ENCODE measurements at regions not wholly inside any gene's neighbourhood (a gene's known extent, or its start where the extent isn't known, plus 50 kb on each side); places are given as distances from the start of the nearest gene placed in this dataset.

DNA sequence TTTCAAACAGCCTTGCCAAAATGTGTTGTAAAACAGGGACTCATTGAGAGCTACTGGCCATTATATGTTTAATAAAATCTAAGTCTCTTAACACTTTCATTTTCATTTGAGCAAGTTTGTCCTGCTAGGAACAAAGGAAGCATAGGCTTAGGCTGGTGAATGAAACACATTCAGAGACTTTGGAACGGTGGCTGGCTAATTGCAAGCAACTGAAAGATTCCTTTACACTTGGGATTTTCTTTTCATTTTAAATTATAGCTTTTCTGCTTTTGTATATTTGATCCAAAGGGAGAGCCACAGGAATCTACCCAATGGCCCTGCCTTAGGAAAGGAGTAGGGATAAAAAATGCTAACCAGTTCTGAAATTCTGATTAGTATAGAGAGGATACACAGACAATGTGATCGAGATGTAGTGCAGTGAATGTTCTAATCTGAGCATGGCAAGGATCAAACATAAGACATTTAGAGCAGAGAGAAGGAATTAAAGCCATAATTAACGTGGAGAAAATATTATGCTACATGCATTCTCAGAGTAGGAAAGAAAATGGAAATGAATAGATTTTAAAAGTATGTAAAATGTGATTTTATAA lies 911.4 kb upstream of the SLC39A10 start:
- Histone ChIP-seq H3K79me2 (ENCODE audit: control insufficient read depth, insufficient read depth, low read length) (no peaks in the 10 kb centered on the region), H4K20me1 (ENCODE audit: control insufficient read depth, insufficient read depth) (no peaks in the 10 kb centered on the region), H3K4me2 (ENCODE audit: control insufficient read depth, insufficient read depth) (no peak overlapping the region), H3K27me3 (replicated peaks in 1 of 2; ENCODE audit: control insufficient read depth in 2 of 2, insufficient read depth in 2 of 2, low read length in 1 of 2) (no peaks in the 10 kb centered on the region), H3K9ac (ENCODE audit: control insufficient read depth, insufficient read depth, low read length) (no peak overlapping the region), H3K4me3 (no peak overlapping the region), H3K27ac (ENCODE audit: control insufficient read depth, insufficient read depth) (no peak overlapping the region), H3K9me3 (replicated peaks; ENCODE audit: control insufficient read depth, insufficient read depth, low read length) (no peaks in the 10 kb centered on the region), H3K4me1 (ENCODE audit: control insufficient read depth, insufficient read depth, low read length) (no peaks in the 10 kb centered on the region), H3K36me3 (ENCODE audit: control insufficient read depth in 2 of 2, insufficient read depth in 2 of 2, low read length in 1 of 2) (no peaks in the 10 kb centered on the region), H2AFZ (ENCODE audit: control insufficient read depth, low read depth, low read length) (no peak overlapping the region)
- intact Hi-C loops (cut with micrococcal nuclease; ENCODE audit: unreplicated experiment) = no loop called here
- no TSS peak for BruUV-seq (replicated peaks)
- ChIA-PET RAD21 (ENCODE audit: unreplicated experiment) (no interaction called here), SMC1A (ENCODE audit: uncharacterized antibody, unreplicated experiment) (no interaction called here), POLR2A (no interaction called here), CTCF (no interaction called here)
- in situ Hi-C loops (cut with MboI) = no loop called here
- DNase-seq (ENCODE audit: low read depth, low spot score) (no peak), ATAC-seq (peak; percentile 64), FAIRE-seq (no peak)
- WGBS (ENCODE audit: insufficient coverage, insufficient replicate concordance, low lambda C conversion rate, missing lambda C conversion rate) = 4% methylated on average over 3 of the region's 3 CpGs
- TF ChIP-seq NBN (IDR thresholded peaks at IDR 0.05) (no peak), FOS (IDR thresholded peaks at IDR 0.05; ENCODE audit: borderline replicate concordance, extremely low read depth, insufficient read length) (no peak), MTA3 (IDR thresholded peaks at IDR 0.05; ENCODE audit: borderline replicate concordance, low read length) (no peak), NFIC (IDR thresholded peaks at IDR 0.05; ENCODE audit: low read depth, low read length) (no peak), NFYA (IDR thresholded peaks at IDR 0.05; ENCODE audit: borderline replicate concordance, low read depth, low read length) (no peak), ZZZ3 (IDR thresholded peaks at IDR 0.05; ENCODE audit: control insufficient read depth, insufficient read length, low read depth) (no peak), BMI1 (IDR thresholded peaks at IDR 0.05; ENCODE audit: borderline replicate concordance) (no peak), SMAD1 (IDR thresholded peaks at IDR 0.05; ENCODE audit: low read depth, partially characterized antibody) (no peak), CBFB (IDR thresholded peaks at IDR 0.05; ENCODE audit: low read depth) (no peak)
- TF ChIP-seq, protein P1, sequence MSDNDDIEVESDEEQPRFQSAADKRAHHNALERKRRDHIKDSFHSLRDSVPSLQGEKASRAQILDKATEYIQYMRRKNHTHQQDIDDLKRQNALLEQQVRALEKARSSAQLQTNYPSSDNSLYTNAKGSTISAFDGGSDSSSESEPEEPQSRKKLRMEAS (IDR thresholded peaks at IDR 0.05; ENCODE audit: low read depth, low read length) = no peak
- TF ChIP-seq, protein P2, sequence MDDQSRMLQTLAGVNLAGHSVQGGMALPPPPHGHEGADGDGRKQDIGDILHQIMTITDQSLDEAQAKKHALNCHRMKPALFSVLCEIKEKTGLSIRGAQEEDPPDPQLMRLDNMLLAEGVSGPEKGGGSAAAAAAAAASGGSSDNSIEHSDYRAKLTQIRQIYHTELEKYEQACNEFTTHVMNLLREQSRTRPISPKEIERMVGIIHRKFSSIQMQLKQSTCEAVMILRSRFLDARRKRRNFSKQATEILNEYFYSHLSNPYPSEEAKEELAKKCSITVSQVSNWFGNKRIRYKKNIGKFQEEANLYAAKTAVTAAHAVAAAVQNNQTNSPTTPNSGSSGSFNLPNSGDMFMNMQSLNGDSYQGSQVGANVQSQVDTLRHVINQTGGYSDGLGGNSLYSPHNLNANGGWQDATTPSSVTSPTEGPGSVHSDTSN (IDR thresholded peaks at IDR 0.05; ENCODE audit: insufficient replicate concordance, low read depth, low read length) = no peak
- TF ChIP-seq, protein P3, sequence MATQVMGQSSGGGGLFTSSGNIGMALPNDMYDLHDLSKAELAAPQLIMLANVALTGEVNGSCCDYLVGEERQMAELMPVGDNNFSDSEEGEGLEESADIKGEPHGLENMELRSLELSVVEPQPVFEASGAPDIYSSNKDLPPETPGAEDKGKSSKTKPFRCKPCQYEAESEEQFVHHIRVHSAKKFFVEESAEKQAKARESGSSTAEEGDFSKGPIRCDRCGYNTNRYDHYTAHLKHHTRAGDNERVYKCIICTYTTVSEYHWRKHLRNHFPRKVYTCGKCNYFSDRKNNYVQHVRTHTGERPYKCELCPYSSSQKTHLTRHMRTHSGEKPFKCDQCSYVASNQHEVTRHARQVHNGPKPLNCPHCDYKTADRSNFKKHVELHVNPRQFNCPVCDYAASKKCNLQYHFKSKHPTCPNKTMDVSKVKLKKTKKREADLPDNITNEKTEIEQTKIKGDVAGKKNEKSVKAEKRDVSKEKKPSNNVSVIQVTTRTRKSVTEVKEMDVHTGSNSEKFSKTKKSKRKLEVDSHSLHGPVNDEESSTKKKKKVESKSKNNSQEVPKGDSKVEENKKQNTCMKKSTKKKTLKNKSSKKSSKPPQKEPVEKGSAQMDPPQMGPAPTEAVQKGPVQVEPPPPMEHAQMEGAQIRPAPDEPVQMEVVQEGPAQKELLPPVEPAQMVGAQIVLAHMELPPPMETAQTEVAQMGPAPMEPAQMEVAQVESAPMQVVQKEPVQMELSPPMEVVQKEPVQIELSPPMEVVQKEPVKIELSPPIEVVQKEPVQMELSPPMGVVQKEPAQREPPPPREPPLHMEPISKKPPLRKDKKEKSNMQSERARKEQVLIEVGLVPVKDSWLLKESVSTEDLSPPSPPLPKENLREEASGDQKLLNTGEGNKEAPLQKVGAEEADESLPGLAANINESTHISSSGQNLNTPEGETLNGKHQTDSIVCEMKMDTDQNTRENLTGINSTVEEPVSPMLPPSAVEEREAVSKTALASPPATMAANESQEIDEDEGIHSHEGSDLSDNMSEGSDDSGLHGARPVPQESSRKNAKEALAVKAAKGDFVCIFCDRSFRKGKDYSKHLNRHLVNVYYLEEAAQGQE (IDR thresholded peaks at IDR 0.05; ENCODE audit: low read depth, low read length) = no peak
- TF ChIP-seq, protein P4, sequence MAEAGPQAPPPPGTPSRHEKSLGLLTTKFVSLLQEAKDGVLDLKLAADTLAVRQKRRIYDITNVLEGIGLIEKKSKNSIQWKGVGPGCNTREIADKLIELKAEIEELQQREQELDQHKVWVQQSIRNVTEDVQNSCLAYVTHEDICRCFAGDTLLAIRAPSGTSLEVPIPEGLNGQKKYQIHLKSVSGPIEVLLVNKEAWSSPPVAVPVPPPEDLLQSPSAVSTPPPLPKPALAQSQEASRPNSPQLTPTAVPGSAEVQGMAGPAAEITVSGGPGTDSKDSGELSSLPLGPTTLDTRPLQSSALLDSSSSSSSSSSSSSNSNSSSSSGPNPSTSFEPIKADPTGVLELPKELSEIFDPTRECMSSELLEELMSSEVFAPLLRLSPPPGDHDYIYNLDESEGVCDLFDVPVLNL (IDR thresholded peaks at IDR 0.05; ENCODE audit: low read depth, low read length) = no peak
- TF ChIP-seq, protein P5, sequence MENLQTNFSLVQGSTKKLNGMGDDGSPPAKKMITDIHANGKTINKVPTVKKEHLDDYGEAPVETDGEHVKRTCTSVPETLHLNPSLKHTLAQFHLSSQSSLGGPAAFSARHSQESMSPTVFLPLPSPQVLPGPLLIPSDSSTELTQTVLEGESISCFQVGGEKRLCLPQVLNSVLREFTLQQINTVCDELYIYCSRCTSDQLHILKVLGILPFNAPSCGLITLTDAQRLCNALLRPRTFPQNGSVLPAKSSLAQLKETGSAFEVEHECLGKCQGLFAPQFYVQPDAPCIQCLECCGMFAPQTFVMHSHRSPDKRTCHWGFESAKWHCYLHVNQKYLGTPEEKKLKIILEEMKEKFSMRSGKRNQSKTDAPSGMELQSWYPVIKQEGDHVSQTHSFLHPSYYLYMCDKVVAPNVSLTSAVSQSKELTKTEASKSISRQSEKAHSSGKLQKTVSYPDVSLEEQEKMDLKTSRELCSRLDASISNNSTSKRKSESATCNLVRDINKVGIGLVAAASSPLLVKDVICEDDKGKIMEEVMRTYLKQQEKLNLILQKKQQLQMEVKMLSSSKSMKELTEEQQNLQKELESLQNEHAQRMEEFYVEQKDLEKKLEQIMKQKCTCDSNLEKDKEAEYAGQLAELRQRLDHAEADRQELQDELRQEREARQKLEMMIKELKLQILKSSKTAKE (IDR thresholded peaks at IDR 0.05; ENCODE audit: low read depth, poor library complexity, severe bottlenecking) = no peak

Data from GM12878 (cell line).